Transverse colon (tissue), 4 donors: ENCODE measurements at regions not wholly inside any gene's neighbourhood (a gene's known extent, or its start where the extent isn't known, plus 50 kb on each side); places are given as distances from the start of the nearest gene placed in this dataset.

Source experiments
- DNase-seq: peaks from one replicate; pipeline ENCODE4 v3.0.0-alpha.2; 2019
- H3K27ac ChIP-seq, 4 donors: fragments of 200-600 bp; sonication (generic); 2 replicates each; pipeline ENCODE4 v1.5.1; 2016 to 2018; ENCODE audit warnings: inconsistent platforms in 4 of 4
- H3K27me3 ChIP-seq: fragments of 200-600 bp; sonication (generic); 2 replicates; pipeline ENCODE4 v1.5.1; 2017; ENCODE audit warnings: inconsistent platforms
- H3K36me3 ChIP-seq, 4 donors: fragments of 200-600 bp; sonication (generic); 2 replicates each; pipeline ENCODE4 v1.5.1; 2017 to 2019; ENCODE audit warnings: inconsistent platforms in 4 of 4
- H3K4me1 ChIP-seq, 4 donors: fragments of 200-600 bp; sonication (generic); 2 replicates each; pipeline ENCODE4 v1.5.1; 2017 to 2020; ENCODE audit warnings: inconsistent platforms in 4 of 4
- H3K4me3 ChIP-seq, 4 donors: fragments of 200-600 bp; sonication (generic); 1 replicate in 1 of 4; 2 replicates in 3 of 4; pipeline versions ENCODE4 v1.5.1 to v1.6.1; 2017 to 2019; ENCODE audit warnings: inconsistent platforms in 4 of 4
- H3K9me3 ChIP-seq, 2 donors: fragments of 200-600 bp; sonication (generic); 2 replicates each; pipeline ENCODE4 v1.5.1; 2017 to 2019; ENCODE audit warnings: inconsistent platforms in 2 of 2
- CTCF ChIP-seq, 5 experiments: fragments of 200-600 bp in 3 of 5; fragments of 450-650 bp in 2 of 5; sonication (generic) in 3 of 5; IDR thresholded peaks; 1 replicate in 2 of 5; 2 replicates in 3 of 5; pipeline ENCODE4 v1.5.1; 2016 to 2017; ENCODE audit warnings: antibody characterized with exemption in 5 of 5, inconsistent platforms in 3 of 5, mild to moderate bottlenecking in 2 of 5, moderate library complexity in 1 of 5
- EP300 ChIP-seq: sonication (generic); formaldehyde crosslinking; IDR thresholded peaks from one replicate; pipeline ENCODE4 v1.6.1; 2017; ENCODE audit warnings: antibody characterized with exemption, low read depth
- POLR2A ChIP-seq: fragments of 450-650 bp; IDR thresholded peaks from one replicate; pipeline ENCODE4 v1.6.1; 2016; ENCODE audit warnings: antibody characterized with exemption, mild to moderate bottlenecking, moderate library complexity
- POLR2AphosphoS5 ChIP-seq, 3 donors: sonication (generic); formaldehyde crosslinking; IDR thresholded peaks; one replicate each; pipeline ENCODE4 v1.6.1; 2016; ENCODE audit warnings: antibody characterized with exemption in 3 of 3
- WGBS, 2 donors: methylation state at CpG; one replicate each; pipeline ENCODE4 v1.1.5; 2018; ENCODE audit warnings: low coverage in 1 of 2; 5-methylcytosine and 5-hydroxymethylcytosine counted together
- in situ Hi-C, 4 donors: fragments of 200-750 bp; cut with MboI; loops; one replicate each; pipeline versions ENCODE4 v1.15.0 to v1.15.1; 2017; ENCODE audit warnings: low sequenced_read_pairs in 3 of 4, low pct_ligation_motif_present in 1 of 4, low pct_unique_long_range_greater_than_20kb in 1 of 4
- intact Hi-C: fragments of 100-400 bp; cut with DNase I; formaldehyde crosslinking; loops from one replicate; pipeline ENCODE4 v1.15.1; 2023; ENCODE audit warnings: low total_unique reads

GRCh38 chr6:15871276-15871675 lies 208.4 kb upstream of the DTNBP1 start:
- Histone ChIP-seq H3K27me3 (no peaks in the 10 kb centered on the region), H3K9me3 (no peaks in the 10 kb centered on the region), H3K36me3 (no peaks in the 10 kb centered on the region), H3K4me1 (peaks cover 0 to 3% (median 0%) of the 10 kb centered on the region in 4 donors), H3K4me3 (no peak overlapping the region), H3K27ac (no peak overlapping the region)
- TF ChIP-seq EP300: no peak
- TF ChIP-seq POLR2A: no peak
- no peak for TF ChIP-seq CTCF (IDR thresholded peaks at IDR 0.05)
- no peak for TF ChIP-seq POLR2AphosphoS5 (IDR thresholded peaks at IDR 0.05)
- no peak for DNase-seq
- 63 to 76% methylated on average over 4 to 6 of the region's 6 CpGs for WGBS, 2 donors
- in situ Hi-C loops (no loop called here), intact Hi-C loops (no loop called here)

GRCh38 chr6:15870333-15871043 lies 207.7 kb upstream of the DTNBP1 start:
- no peaks in the 10 kb centered on the region for H3K27me3 ChIP-seq
- no peaks in the 10 kb centered on the region for H3K9me3 ChIP-seq
- WGBS, 2 donors: 65 to 72% methylated on average over 2 to 3 of the region's 3 CpGs
- no peak overlapping the region for H3K27ac ChIP-seq
- in situ Hi-C loops (no loop called here), intact Hi-C loops (no loop called here)
- DNase-seq: no peak
- no peak for TF ChIP-seq CTCF (IDR thresholded peaks at IDR 0.05)
- no peak for TF ChIP-seq POLR2AphosphoS5 (IDR thresholded peaks at IDR 0.05)
- no peak for TF ChIP-seq POLR2A
- no peak for TF ChIP-seq EP300
- no peak overlapping the region for H3K4me3 ChIP-seq
- peaks cover 0 to 3% (median 0%) of the 10 kb centered on the region in 4 donors for H3K4me1 ChIP-seq
- no peaks in the 10 kb centered on the region for H3K36me3 ChIP-seq

GRCh38 chr6:15864708-15865062 lies 201.9 kb upstream of the DTNBP1 start:
- Histone ChIP-seq H3K27me3 (no peaks in the 10 kb centered on the region), H3K9me3 (no peaks in the 10 kb centered on the region), H3K4me3 (no peak overlapping the region), H3K4me1 (no peaks in the 10 kb centered on the region), H3K36me3 (no peaks in the 10 kb centered on the region), H3K27ac (no peak overlapping the region)
- intact Hi-C loops (loop anchor here (5.0 kb wide), 1 partner anchor 437 kb away; no protein-coding TSS in a partner anchor), in situ Hi-C loops (no loop called here)
- DNase-seq: no peak
- TF ChIP-seq EP300 (no peak), CTCF (IDR thresholded peaks at IDR 0.05) (no peak), POLR2A (no peak), POLR2AphosphoS5 (IDR thresholded peaks at IDR 0.05) (no peak)

GRCh38 chr6:15864038-15864707 lies 201.3 kb upstream of the DTNBP1 start:
- DNase-seq: no peak
- Histone ChIP-seq H3K27ac (no peak overlapping the region), H3K9me3 (no peaks in the 10 kb centered on the region), H3K36me3 (no peaks in the 10 kb centered on the region), H3K27me3 (no peaks in the 10 kb centered on the region), H3K4me1 (no peaks in the 10 kb centered on the region), H3K4me3 (no peak overlapping the region)
- WGBS, 2 donors: 67 to 69% methylated on average over 7 of the region's 7 CpGs
- TF ChIP-seq POLR2AphosphoS5 (IDR thresholded peaks at IDR 0.05) (no peak), CTCF (IDR thresholded peaks at IDR 0.05) (no peak), EP300 (no peak), POLR2A (no peak)
- in situ Hi-C loops: no loop called here
- intact Hi-C loops: loop anchor here (5.0 kb wide), 1 partner anchor 437 kb away; no protein-coding TSS in a partner anchor
